Muscle layer of duodenum (tissue), 2 donors: ENCODE measurements at regions not wholly inside any gene's neighbourhood (a gene's known extent, or its start where the extent isn't known, plus 50 kb on each side); places are given as distances from the start of the nearest gene placed in this dataset.

Experiments used
- H3K27ac ChIP-seq: one replicate; pipeline ENCODE4 v1.7.0; 2013; ENCODE audit warnings: mild to moderate bottlenecking, low read length
- H3K27me3 ChIP-seq: one replicate; pipeline ENCODE4 v1.7.0; 2013; ENCODE audit warnings: low read depth, mild to moderate bottlenecking, control low read depth, low read length
- H3K36me3 ChIP-seq, 2 donors: one replicate each; pipeline ENCODE4 v1.7.0; 2013; ENCODE audit warnings: low read length in 2 of 2, control low read depth in 1 of 2, mild to moderate bottlenecking in 1 of 2; ENCODE audit not compliant: insufficient read depth in 2 of 2, control insufficient read depth in 1 of 2
- H3K4me1 ChIP-seq, 2 donors: one replicate each; pipeline ENCODE4 v1.7.0; 2013; ENCODE audit warnings: low read length in 2 of 2, mild to moderate bottlenecking in 2 of 2, control low read depth in 1 of 2, moderate library complexity in 1 of 2; ENCODE audit not compliant: insufficient read depth in 2 of 2, control insufficient read depth in 1 of 2
- H3K4me3 ChIP-seq, 2 donors: one replicate each; pipeline ENCODE4 v1.7.0; 2013; ENCODE audit warnings: low read length in 2 of 2, low read depth in 1 of 2, mild to moderate bottlenecking in 1 of 2
- H3K9me3 ChIP-seq, 2 donors: one replicate each; pipeline ENCODE4 v1.7.0; 2013; ENCODE audit warnings: low read length in 2 of 2, control low read depth in 1 of 2, mild to moderate bottlenecking in 1 of 2; ENCODE audit not compliant: control insufficient read depth in 1 of 2
- donor health status: healthy.

GRCh38 chr20:57968120-57968519 is 258.3 kb upstream of the PMEPA1 start:
- Histone ChIP-seq H3K4me3 (no peak overlapping the region), H3K36me3 (no peaks in the 10 kb centered on the region), H3K27ac (no peak overlapping the region), H3K27me3 (no peaks in the 10 kb centered on the region), H3K4me1 (no peaks in the 10 kb centered on the region), H3K9me3 (no peaks in the 10 kb centered on the region)

- no peak overlapping the region for H3K4me3 ChIP-seq
- H3K4me1 ChIP-seq, result no peaks in the 10 kb centered on the region
- no peak overlapping the region for H3K27ac ChIP-seq
- no peaks in the 10 kb centered on the region for H3K9me3 ChIP-seq
- no peaks in the 10 kb centered on the region for H3K27me3 ChIP-seq
- H3K36me3 ChIP-seq, result no peaks in the 10 kb centered on the region
Observed at GRCh38 chr20:57967364-57967763, 257.5 kb upstream of the PMEPA1 start.

GRCh38 chr20:57966620-57967019 is 256.8 kb upstream of the PMEPA1 start:
- H3K9me3 ChIP-seq, result no peaks in the 10 kb centered on the region
- H3K4me1 ChIP-seq, result no peaks in the 10 kb centered on the region
- no peak overlapping the region for H3K27ac ChIP-seq
- H3K36me3 ChIP-seq, result no peaks in the 10 kb centered on the region
- no peaks in the 10 kb centered on the region for H3K27me3 ChIP-seq
- H3K4me3 ChIP-seq, result no peak overlapping the region

GRCh38 chr20:57965441-57965840 is 255.6 kb upstream of the PMEPA1 start:
- Histone ChIP-seq H3K4me3 (no peak overlapping the region), H3K36me3 (no peaks in the 10 kb centered on the region), H3K9me3 (no peaks in the 10 kb centered on the region), H3K27me3 (no peaks in the 10 kb centered on the region), H3K4me1 (no peaks in the 10 kb centered on the region), H3K27ac (no peak overlapping the region)

- Histone ChIP-seq H3K4me1 (peaks cover 0 to 4% of the 10 kb centered on the region in 2 donors), H3K4me3 (no peak overlapping the region), H3K9me3 (no peaks in the 10 kb centered on the region), H3K27me3 (no peaks in the 10 kb centered on the region), H3K36me3 (no peaks in the 10 kb centered on the region), H3K27ac (no peak overlapping the region)
Observed at GRCh38 chr20:57964011-57964862, 254.4 kb upstream of the PMEPA1 start.

GRCh38 chr20:57960803-57961575 is 251.2 kb upstream of the PMEPA1 start:
- Histone ChIP-seq H3K4me1 (peaks cover 0 to 9% of the 10 kb centered on the region in 2 donors), H3K27me3 (no peaks in the 10 kb centered on the region), H3K4me3 (no peak overlapping the region), H3K27ac (no peak overlapping the region), H3K36me3 (no peaks in the 10 kb centered on the region), H3K9me3 (no peaks in the 10 kb centered on the region)

- Histone ChIP-seq H3K27ac (peak overlapping the region; percentile 29), H3K4me1 (peaks cover 0 to 9% of the 10 kb centered on the region in 2 donors), H3K36me3 (no peaks in the 10 kb centered on the region), H3K27me3 (no peaks in the 10 kb centered on the region), H3K4me3 (no peak overlapping the region), H3K9me3 (no peaks in the 10 kb centered on the region)
Observed at GRCh38 chr20:57959589-57959988, 249.8 kb upstream of the PMEPA1 start.

GRCh38 chr20:57959018-57959417 is 249.2 kb upstream of the PMEPA1 start:
- no peak overlapping the region for H3K4me3 ChIP-seq
- H3K36me3 ChIP-seq, result no peaks in the 10 kb centered on the region
- H3K27ac ChIP-seq, result peak overlapping the region; percentile 48
- peaks cover 0 to 9% of the 10 kb centered on the region in 2 donors for H3K4me1 ChIP-seq
- H3K27me3 ChIP-seq, result no peaks in the 10 kb centered on the region
- H3K9me3 ChIP-seq, result no peaks in the 10 kb centered on the region

GRCh38 chr20:57958050-57958420 is 248.2 kb upstream of the PMEPA1 start:
- H3K9me3 ChIP-seq, result no peaks in the 10 kb centered on the region
- no peaks in the 10 kb centered on the region for H3K36me3 ChIP-seq
- no peaks in the 10 kb centered on the region for H3K27me3 ChIP-seq
- no peak overlapping the region for H3K4me3 ChIP-seq
- peaks cover 0 to 9% of the 10 kb centered on the region in 2 donors for H3K4me1 ChIP-seq
- H3K27ac ChIP-seq, result peak overlapping the region; percentile 43

GRCh38 chr20:57957411-57958049 is 247.7 kb upstream of the PMEPA1 start:
- Histone ChIP-seq H3K9me3 (no peaks in the 10 kb centered on the region), H3K27me3 (no peaks in the 10 kb centered on the region)

GRCh38 chr20:57953638-57954037 is 243.8 kb upstream of the PMEPA1 start:
- Histone ChIP-seq H3K4me1 (peaks cover 0 to 5% of the 10 kb centered on the region in 2 donors), H3K27ac (no peak overlapping the region), H3K9me3 (peaks cover 0 to 3% of the 10 kb centered on the region in 2 donors), H3K27me3 (no peaks in the 10 kb centered on the region), H3K4me3 (no peak overlapping the region), H3K36me3 (no peaks in the 10 kb centered on the region)

More at GRCh38 chr20:57957411-57958049, 247.7 kb upstream of the PMEPA1 start:
- H3K36me3 ChIP-seq, result no peaks in the 10 kb centered on the region
- H3K4me3 ChIP-seq, result no peak overlapping the region
- peak overlapping the region; percentile 43 for H3K27ac ChIP-seq
- peaks cover 0 to 9% of the 10 kb centered on the region in 2 donors for H3K4me1 ChIP-seq
